ENCODE measurements at regions not wholly inside any gene's neighbourhood (a gene's known extent, or its start where the extent isn't known, plus 50 kb on each side); places are given as distances from the start of the nearest gene placed in this dataset.
"Not testable (repeated sequence)": the region's sequence is repeated elsewhere in the genome, so short reads cannot be mapped to it uniquely, and the experiment has no call there.

GRCh38 chr1:163558162-163558561 is 236.4 kb downstream of the NUF2 start:
- ChIA-PET POLR2A (no interaction called here), CTCF (no interaction called here)
- no peak overlapping the region for H3K4me3 Mint-ChIP-seq
- intact Hi-C loops (cut with micrococcal nuclease): no loop called here
- no peaks in the 10 kb centered on the region for H3K9me3 Mint-ChIP-seq
- H3K27me3 Mint-ChIP-seq: no peaks in the 10 kb centered on the region
- H3K4me1 Mint-ChIP-seq (ENCODE audit: low read depth): no peaks in the 10 kb centered on the region
- DNase-seq: no peak
- no peaks in the 10 kb centered on the region for H3K36me3 Mint-ChIP-seq
- no peak overlapping the region for H3K27ac Mint-ChIP-seq

DNA sequence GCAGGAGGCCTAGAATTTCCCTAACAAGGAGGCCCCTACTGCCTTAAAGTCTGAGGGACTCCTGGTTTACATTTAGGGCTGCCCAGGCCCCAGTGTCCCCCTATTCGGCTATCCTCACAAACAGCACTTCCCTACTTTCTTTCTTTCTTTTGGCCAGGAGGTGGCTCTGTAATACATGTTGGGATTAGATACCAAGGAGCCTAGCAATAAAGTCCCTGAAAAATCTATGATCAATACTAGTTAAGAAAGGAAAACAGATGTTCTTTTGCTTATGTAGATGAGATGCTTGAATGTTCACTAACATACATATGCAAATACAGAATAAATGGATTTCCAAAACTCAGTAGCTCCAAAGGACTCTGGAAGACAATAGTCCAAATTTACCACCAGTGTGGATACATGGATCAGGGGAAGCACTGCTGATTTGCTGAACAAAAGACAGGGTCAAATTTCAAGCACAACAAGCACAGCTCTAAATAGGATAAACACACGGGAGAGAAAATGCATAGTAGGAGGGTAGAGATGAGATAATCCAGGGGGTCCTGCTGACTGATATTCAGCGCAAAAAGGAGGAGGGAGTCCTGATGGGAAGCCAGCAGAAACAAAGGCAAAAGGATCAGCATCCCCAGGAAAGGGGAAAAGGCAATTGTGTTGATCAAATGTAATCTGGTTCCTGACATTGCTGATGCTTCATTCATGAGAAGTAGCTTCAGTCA is 240.0 kb downstream of the NUF2 start:
- Mint-ChIP-seq H3K4me1 (ENCODE audit: low read depth) (no peaks in the 10 kb centered on the region), H3K36me3 (no peaks in the 10 kb centered on the region), H3K9me3 (no peaks in the 10 kb centered on the region), H3K4me3 (no peak overlapping the region), H3K27me3 (no peaks in the 10 kb centered on the region), H3K27ac (no peak overlapping the region)
- DNase-seq: no peak
- intact Hi-C loops (cut with micrococcal nuclease): no loop called here
- CTCF ChIA-PET: no interaction called here
- POLR2A ChIA-PET: no interaction called here

DNA sequence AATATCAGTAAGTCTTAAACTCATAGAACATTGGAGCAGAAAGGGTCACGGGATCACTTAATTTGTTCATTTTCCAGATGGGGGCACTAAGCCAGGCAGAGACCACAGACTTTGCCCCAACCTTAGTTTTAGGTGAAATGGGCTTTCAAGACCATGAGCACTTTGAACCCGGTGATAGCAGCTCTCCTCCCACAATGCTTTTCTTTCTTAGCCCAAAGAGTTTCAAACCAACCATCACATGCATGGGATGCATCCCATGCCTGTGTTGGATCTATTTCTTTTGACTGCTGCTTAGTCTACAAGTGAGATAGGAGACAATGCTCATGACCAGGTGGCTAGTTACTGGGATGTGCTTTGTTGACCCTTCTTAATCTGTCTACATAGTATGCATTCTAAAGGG is 240.6 kb downstream of the NUF2 start:
- CTCF ChIA-PET: no interaction called here
- no peak overlapping the region for H3K27ac Mint-ChIP-seq
- H3K9me3 Mint-ChIP-seq: no peaks in the 10 kb centered on the region

DNA sequence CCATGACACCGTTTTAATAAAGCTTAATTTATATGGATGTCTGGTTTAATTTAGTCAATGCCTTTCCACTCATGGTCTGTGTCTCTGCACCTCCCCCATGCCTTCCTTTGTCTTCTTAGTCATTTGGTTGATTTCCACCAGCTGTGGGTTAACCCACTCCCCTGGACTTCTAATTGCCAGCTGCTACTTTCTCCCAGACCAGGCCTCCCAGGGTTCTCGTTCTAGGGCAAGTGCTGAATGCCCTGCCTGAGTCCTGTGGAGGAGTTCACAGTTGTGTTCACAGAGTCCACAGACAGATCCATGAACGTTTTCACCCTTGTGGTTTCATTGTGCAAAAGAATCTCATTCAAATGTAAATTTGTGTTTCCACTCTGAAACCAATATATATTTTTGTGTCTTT is 243.4 kb downstream of the NUF2 start:
- H3K9me3 Mint-ChIP-seq: no peaks in the 10 kb centered on the region
- no peak overlapping the region for H3K4me3 Mint-ChIP-seq
- DNase-seq: no peak
- no peaks in the 10 kb centered on the region for H3K27me3 Mint-ChIP-seq
- H3K36me3 Mint-ChIP-seq: no peaks in the 10 kb centered on the region
- POLR2A ChIA-PET: no interaction called here
- no peak overlapping the region for H3K27ac Mint-ChIP-seq
- no peaks in the 10 kb centered on the region for H3K4me1 Mint-ChIP-seq (ENCODE audit: low read depth)
- CTCF ChIA-PET: interaction anchor here (0.9 kb wide), 1 partner anchor 35 kb away, joined by 3 read pairs; no protein-coding TSS in a partner anchor
- intact Hi-C loops (cut with micrococcal nuclease): no loop called here

More for the DNA sequence above, 240.6 kb downstream of the NUF2 start:
- Mint-ChIP-seq H3K4me3 (no peak overlapping the region), H3K27me3 (no peaks in the 10 kb centered on the region), H3K36me3 (no peaks in the 10 kb centered on the region), H3K4me1 (ENCODE audit: low read depth) (no peaks in the 10 kb centered on the region)
- intact Hi-C loops (cut with micrococcal nuclease): no loop called here
- POLR2A ChIA-PET: no interaction called here
- no peak for DNase-seq

- intact Hi-C loops (cut with micrococcal nuclease): no loop called here
- no peak overlapping the region for H3K27ac Mint-ChIP-seq
- H3K4me1 Mint-ChIP-seq (ENCODE audit: low read depth): no peaks in the 10 kb centered on the region
- H3K4me3 Mint-ChIP-seq: no peak overlapping the region
- CTCF ChIA-PET: no interaction called here
- no peak for DNase-seq
- POLR2A ChIA-PET: no interaction called here
- no peaks in the 10 kb centered on the region for H3K27me3 Mint-ChIP-seq
- no peaks in the 10 kb centered on the region for H3K9me3 Mint-ChIP-seq
- H3K36me3 Mint-ChIP-seq: no peaks in the 10 kb centered on the region
These were observed 248.3 kb downstream of the NUF2 start for GRCh38 chr1:163570071-163570470.

GRCh38 chr1:163571950-163572349 is 250.2 kb downstream of the NUF2 start:
- Mint-ChIP-seq H3K27me3 (no peaks in the 10 kb centered on the region), H3K36me3 (no peaks in the 10 kb centered on the region), H3K9me3 (no peaks in the 10 kb centered on the region), H3K4me1 (ENCODE audit: low read depth) (no peaks in the 10 kb centered on the region), H3K27ac (no peak overlapping the region), H3K4me3 (no peak overlapping the region)
- ChIA-PET POLR2A (no interaction called here), CTCF (no interaction called here)
- no peak for DNase-seq
- intact Hi-C loops (cut with micrococcal nuclease): no loop called here

GRCh38 chr1:163574119-163574518 is 252.4 kb downstream of the NUF2 start:
- ChIA-PET POLR2A (no interaction called here), CTCF (no interaction called here)
- Mint-ChIP-seq H3K9me3 (no peaks in the 10 kb centered on the region), H3K36me3 (no peaks in the 10 kb centered on the region), H3K4me1 (ENCODE audit: low read depth) (no peaks in the 10 kb centered on the region), H3K27me3 (no peaks in the 10 kb centered on the region), H3K27ac (no peak overlapping the region), H3K4me3 (no peak overlapping the region)
- no peak for DNase-seq
- intact Hi-C loops (cut with micrococcal nuclease): no loop called here

- Mint-ChIP-seq H3K9me3 (no peaks in the 10 kb centered on the region), H3K4me3 (no peak overlapping the region), H3K36me3 (no peaks in the 10 kb centered on the region), H3K27me3 (no peaks in the 10 kb centered on the region), H3K4me1 (ENCODE audit: low read depth) (no peaks in the 10 kb centered on the region), H3K27ac (no peak overlapping the region)
- CTCF ChIA-PET: no interaction called here
- intact Hi-C loops (cut with micrococcal nuclease): no loop called here
- no peak for DNase-seq
- POLR2A ChIA-PET: interaction anchor here (0.6 kb wide), 1 partner anchor 291 kb away, joined by 3 read pairs; no protein-coding TSS in a partner anchor
These were observed 259.2 kb downstream of the NUF2 start for GRCh38 chr1:163580926-163581325.

- intact Hi-C loops (cut with micrococcal nuclease): no loop called here
- no peak overlapping the region for H3K27ac Mint-ChIP-seq
- no peak overlapping the region for H3K4me3 Mint-ChIP-seq
- no peaks in the 10 kb centered on the region for H3K4me1 Mint-ChIP-seq (ENCODE audit: low read depth)
- ChIA-PET POLR2A (no interaction called here), CTCF (no interaction called here)
- no peaks in the 10 kb centered on the region for H3K9me3 Mint-ChIP-seq
- DNase-seq: no peak
- H3K27me3 Mint-ChIP-seq: no peaks in the 10 kb centered on the region
- H3K36me3 Mint-ChIP-seq: no peaks in the 10 kb centered on the region
These were observed 262.0 kb downstream of the NUF2 start for GRCh38 chr1:163583661-163584181.

DNA sequence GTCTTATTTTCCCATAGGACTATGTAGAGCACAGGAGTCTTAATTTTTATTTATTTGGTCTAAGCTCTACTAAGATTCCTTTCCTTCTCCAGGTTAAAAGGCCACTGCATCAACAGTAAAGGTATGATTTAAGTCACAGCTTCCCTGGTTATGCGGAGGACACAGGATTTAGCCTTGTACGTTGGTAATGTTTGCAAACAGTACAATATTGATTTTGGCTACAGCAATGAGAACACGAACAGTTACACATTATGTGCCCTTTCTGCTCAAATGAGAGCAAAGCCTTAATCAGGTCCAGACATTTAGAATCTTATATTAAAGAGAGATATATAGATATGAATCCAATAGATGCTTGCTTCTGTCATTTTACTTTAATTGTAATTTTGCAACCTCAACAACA is 264.0 kb downstream of the NUF2 start:
- intact Hi-C loops (cut with micrococcal nuclease): no loop called here
- Mint-ChIP-seq H3K4me3 (no peak overlapping the region), H3K27ac (no peak overlapping the region), H3K4me1 (ENCODE audit: low read depth) (no peaks in the 10 kb centered on the region), H3K27me3 (no peaks in the 10 kb centered on the region), H3K36me3 (no peaks in the 10 kb centered on the region), H3K9me3 (no peaks in the 10 kb centered on the region)
- DNase-seq: no peak
- POLR2A ChIA-PET: no interaction called here
- CTCF ChIA-PET: no interaction called here

- intact Hi-C loops (cut with micrococcal nuclease): no loop called here
These were observed 267.0 kb downstream of the NUF2 start for GRCh38 chr1:163588796-163589195.

DNA sequence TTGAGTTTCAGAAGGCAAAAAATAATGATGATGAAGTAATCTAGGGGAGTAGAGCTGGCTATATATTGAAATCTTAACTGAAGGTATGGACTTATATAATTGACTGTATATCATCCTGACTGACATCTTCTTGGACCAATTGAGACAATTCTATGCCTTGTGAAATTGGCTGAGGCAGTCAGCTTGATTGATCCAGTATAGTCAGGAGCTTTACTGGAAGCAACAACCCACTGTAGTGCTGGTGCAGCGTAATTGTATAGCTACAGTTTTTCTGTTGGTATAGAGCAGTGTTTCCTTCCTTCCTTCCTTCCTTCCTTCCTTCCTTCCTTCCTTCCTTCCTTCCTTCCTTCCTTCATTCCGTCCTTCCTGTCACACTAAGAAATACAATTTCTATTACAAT is 268.0 kb downstream of the NUF2 start:
- Mint-ChIP-seq H3K4me1 (ENCODE audit: low read depth) (no peaks in the 10 kb centered on the region), H3K9me3 (peaks cover 6% of the 10 kb centered on the region), H3K36me3 (no peaks in the 10 kb centered on the region), H3K4me3 (no peak overlapping the region), H3K27ac (no peak overlapping the region), H3K27me3 (no peaks in the 10 kb centered on the region)
- intact Hi-C loops (cut with micrococcal nuclease): no loop called here
- no peak for DNase-seq
- ChIA-PET CTCF (no interaction called here), POLR2A (no interaction called here)

More at GRCh38 chr1:163588796-163589195, 267.0 kb downstream of the NUF2 start:
- POLR2A ChIA-PET: no interaction called here
- peaks cover 6% of the 10 kb centered on the region for H3K9me3 Mint-ChIP-seq
- no peaks in the 10 kb centered on the region for H3K27me3 Mint-ChIP-seq
- no peak overlapping the region for H3K27ac Mint-ChIP-seq
- no peaks in the 10 kb centered on the region for H3K4me1 Mint-ChIP-seq (ENCODE audit: low read depth)
- H3K4me3 Mint-ChIP-seq: no peak overlapping the region
- H3K36me3 Mint-ChIP-seq: no peaks in the 10 kb centered on the region
- CTCF ChIA-PET: no interaction called here
- no peak for DNase-seq

GRCh38 chr1:163591131-163591530 is 269.4 kb downstream of the NUF2 start:
- H3K27ac Mint-ChIP-seq; POLR2A ChIA-PET; CTCF ChIA-PET; H3K27me3 Mint-ChIP-seq; H3K9me3 Mint-ChIP-seq; H3K4me1 Mint-ChIP-seq (ENCODE audit: low read depth); H3K36me3 Mint-ChIP-seq; H3K4me3 Mint-ChIP-seq; DNase-seq; intact Hi-C loops (cut with micrococcal nuclease): not testable (repeated sequence)

Measured in activated CD4-positive, alpha-beta memory T cell treated with anti-CD3 and anti-CD28 coated beads for 36 hours (primary cell).